ENCODE measurements at regions not wholly inside any gene's neighbourhood (a gene's known extent, or its start where the extent isn't known, plus 50 kb on each side); places are given as distances from the start of the nearest gene placed in this dataset.
"Not testable (repeated sequence)": the region's sequence is repeated elsewhere in the genome, so short reads cannot be mapped to it uniquely, and the experiment has no call there.

DNA sequence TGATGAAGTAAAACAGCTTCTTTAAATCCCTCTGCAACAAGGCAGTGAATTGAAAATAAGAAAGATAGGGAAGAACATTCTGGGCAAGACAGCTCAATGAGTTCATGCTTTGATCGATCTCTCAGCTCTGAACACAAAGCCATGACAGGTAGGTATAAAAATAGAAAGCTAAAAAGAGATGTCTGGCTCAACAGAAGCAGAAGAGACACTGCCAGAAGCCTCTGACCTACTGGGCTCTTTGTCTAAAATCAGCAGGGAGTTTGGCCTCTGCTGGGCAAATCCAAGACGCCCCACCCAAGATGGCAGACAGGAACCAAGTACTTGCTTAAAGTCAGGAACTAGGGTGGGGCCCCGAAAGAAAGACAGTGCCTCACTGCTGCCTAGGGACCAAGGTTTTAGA, 2684.1 kb upstream of the TPTE start:
- DNase-seq, result not testable (repeated sequence)

DNA sequence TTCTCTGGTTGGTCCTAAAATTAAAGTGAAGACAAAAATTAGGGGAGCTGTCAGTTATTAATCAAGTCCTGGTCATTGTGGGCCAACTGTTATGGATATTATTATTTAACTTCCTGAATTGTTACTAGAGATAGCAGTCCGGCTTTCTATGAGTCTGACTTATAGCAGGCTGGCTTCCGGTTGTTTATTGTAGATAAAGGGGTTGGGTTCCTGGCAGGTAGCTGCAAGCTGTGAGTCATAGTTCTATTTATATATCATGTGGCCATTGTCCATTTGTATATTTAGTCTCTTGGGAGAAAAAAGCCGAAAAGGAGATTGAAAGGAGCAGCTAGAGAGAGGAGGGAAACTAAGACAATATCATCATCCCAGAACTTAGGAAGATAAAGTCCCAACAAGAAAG, 2668.0 kb upstream of the TPTE start:
- DNase-seq, result not testable (repeated sequence)

DNA sequence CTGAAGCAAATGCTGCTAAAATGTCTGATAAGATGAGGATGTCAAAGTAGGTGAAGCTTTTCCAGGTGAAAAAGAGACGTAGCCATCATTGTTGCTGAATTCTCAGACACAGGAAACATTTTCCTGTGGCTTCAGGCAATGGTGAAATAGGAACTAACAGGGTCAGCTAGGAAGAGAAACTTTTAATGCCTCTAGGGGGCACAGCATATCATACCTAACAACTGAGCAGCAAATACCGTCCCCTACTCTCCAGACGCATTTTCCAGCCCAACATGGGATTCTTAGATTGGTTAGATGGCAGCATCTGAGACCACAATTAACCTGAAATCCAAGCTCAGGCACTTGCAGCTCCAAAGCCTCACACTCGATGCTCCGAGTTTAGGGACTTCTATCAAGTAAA, 2667.5 kb upstream of the TPTE start:
- DNase-seq, result not testable (repeated sequence)

Measured in activated effector memory CD4-positive, alpha-beta T cell treated with anti-CD3 and anti-CD28 coated beads, Interleukin-2, amount 50 U/mL, for 16 hours (primary cell).